ENCODE measurements at regions not wholly inside any gene's neighbourhood (a gene's known extent, or its start where the extent isn't known, plus 50 kb on each side); places are given as distances from the start of the nearest gene placed in this dataset.

DNA sequence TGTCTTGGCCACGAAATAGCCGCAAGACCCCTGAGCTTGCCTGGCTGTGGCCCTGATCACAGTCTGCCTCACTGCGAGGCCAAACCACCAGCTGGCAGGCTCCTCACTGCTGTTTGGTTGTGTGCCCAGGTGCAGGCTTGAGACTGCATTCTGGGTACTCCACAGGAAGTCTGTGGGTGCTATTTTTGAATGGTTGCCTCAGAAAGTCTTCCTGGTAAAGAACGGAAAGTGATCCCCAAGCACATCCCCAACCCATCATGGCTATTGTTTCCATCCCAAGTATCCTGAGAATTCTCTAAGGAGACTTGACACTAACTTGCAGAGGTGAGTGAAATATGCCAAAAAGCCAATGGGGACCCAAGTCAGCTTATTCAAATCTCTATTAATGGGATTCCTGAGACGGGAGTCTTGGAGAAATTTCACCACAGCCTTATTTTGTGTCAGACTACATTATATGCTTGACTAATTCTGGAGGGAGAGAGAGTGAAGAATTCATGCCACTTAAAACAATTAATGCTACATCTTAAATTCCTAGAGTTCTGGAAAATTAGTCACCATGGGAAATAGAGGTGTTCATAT, 170.9 kb downstream of the RAMP3 start (continued):
- TF ChIP-seq, protein P1, sequence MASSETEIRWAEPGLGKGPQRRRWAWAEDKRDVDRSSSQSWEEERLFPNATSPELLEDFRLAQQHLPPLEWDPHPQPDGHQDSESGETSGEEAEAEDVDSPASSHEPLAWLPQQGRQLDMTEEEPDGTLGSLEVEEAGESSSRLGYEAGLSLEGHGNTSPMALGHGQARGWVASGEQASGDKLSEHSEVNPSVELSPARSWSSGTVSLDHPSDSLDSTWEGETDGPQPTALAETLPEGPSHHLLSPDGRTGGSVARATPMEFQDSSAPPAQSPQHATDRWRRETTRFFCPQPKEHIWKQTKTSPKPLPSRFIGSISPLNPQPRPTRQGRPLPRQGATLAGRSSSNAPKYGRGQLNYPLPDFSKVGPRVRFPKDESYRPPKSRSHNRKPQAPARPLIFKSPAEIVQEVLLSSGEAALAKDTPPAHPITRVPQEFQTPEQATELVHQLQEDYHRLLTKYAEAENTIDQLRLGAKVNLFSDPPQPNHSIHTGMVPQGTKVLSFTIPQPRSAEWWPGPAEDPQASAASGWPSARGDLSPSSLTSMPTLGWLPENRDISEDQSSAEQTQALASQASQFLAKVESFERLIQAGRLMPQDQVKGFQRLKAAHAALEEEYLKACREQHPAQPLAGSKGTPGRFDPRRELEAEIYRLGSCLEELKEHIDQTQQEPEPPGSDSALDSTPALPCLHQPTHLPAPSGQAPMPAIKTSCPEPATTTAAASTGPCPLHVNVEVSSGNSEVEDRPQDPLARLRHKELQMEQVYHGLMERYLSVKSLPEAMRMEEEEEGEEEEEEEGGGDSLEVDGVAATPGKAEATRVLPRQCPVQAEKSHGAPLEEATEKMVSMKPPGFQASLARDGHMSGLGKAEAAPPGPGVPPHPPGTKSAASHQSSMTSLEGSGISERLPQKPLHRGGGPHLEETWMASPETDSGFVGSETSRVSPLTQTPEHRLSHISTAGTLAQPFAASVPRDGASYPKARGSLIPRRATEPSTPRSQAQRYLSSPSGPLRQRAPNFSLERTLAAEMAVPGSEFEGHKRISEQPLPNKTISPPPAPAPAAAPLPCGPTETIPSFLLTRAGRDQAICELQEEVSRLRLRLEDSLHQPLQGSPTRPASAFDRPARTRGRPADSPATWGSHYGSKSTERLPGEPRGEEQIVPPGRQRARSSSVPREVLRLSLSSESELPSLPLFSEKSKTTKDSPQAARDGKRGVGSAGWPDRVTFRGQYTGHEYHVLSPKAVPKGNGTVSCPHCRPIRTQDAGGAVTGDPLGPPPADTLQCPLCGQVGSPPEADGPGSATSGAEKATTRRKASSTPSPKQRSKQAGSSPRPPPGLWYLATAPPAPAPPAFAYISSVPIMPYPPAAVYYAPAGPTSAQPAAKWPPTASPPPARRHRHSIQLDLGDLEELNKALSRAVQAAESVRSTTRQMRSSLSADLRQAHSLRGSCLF (CRISPR knock-in tag; IDR thresholded peaks at IDR 0.05; ENCODE audit: borderline replicate concordance), result no peak
- no peak for TF ChIP-seq SOX6 (IDR thresholded peaks at IDR 0.05)
- no peak for TF ChIP-seq SOX6 (CRISPR knock-in tag; IDR thresholded peaks at IDR 0.05)
- no peak for TF ChIP-seq HOXA7 (CRISPR knock-in tag; IDR thresholded peaks at IDR 0.05)
- TF ChIP-seq HDAC2 (CRISPR knock-in tag; IDR thresholded peaks at IDR 0.05), result no peak
- TF ChIP-seq WIZ (CRISPR knock-in tag; IDR thresholded peaks at IDR 0.05), result no peak
- TF ChIP-seq, protein P2, sequence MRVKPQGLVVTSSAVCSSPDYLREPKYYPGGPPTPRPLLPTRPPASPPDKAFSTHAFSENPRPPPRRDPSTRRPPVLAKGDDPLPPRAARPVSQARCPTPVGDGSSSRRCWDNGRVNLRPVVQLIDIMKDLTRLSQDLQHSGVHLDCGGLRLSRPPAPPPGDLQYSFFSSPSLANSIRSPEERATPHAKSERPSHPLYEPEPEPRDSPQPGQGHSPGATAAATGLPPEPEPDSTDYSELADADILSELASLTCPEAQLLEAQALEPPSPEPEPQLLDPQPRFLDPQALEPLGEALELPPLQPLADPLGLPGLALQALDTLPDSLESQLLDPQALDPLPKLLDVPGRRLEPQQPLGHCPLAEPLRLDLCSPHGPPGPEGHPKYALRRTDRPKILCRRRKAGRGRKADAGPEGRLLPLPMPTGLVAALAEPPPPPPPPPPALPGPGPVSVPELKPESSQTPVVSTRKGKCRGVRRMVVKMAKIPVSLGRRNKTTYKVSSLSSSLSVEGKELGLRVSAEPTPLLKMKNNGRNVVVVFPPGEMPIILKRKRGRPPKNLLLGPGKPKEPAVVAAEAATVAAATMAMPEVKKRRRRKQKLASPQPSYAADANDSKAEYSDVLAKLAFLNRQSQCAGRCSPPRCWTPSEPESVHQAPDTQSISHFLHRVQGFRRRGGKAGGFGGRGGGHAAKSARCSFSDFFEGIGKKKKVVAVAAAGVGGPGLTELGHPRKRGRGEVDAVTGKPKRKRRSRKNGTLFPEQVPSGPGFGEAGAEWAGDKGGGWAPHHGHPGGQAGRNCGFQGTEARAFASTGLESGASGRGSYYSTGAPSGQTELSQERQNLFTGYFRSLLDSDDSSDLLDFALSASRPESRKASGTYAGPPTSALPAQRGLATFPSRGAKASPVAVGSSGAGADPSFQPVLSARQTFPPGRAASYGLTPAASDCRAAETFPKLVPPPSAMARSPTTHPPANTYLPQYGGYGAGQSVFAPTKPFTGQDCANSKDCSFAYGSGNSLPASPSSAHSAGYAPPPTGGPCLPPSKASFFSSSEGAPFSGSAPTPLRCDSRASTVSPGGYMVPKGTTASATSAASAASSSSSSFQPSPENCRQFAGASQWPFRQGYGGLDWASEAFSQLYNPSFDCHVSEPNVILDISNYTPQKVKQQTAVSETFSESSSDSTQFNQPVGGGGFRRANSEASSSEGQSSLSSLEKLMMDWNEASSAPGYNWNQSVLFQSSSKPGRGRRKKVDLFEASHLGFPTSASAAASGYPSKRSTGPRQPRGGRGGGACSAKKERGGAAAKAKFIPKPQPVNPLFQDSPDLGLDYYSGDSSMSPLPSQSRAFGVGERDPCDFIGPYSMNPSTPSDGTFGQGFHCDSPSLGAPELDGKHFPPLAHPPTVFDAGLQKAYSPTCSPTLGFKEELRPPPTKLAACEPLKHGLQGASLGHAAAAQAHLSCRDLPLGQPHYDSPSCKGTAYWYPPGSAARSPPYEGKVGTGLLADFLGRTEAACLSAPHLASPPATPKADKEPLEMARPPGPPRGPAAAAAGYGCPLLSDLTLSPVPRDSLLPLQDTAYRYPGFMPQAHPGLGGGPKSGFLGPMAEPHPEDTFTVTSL (CRISPR knock-in tag; IDR thresholded peaks at IDR 0.05; ENCODE audit: borderline replicate concordance), result no peak
